Loucy (cell line): ENCODE measurements at regions not wholly inside any gene's neighbourhood (a gene's known extent, or its start where the extent isn't known, plus 50 kb on each side); places are given as distances from the start of the nearest gene placed in this dataset.

ENCODE experiments used
- H2AFZ ChIP-seq: fragments of 200-600 bp; sonication (generic); 2 replicates; pipeline ENCODE4 v1.6.0; 2016; ENCODE audit warnings: antibody characterized with exemption, mild to moderate bottlenecking, low read length, moderate library complexity
- H3F3A ChIP-seq: fragments of 200-600 bp; 2 replicates; pipeline ENCODE4 v1.6.0; 2016; ENCODE audit warnings: antibody characterized with exemption, low read depth, mild to moderate bottlenecking
- H3K27me3 ChIP-seq: fragments of 200-600 bp; sonication (generic); 2 replicates; pipeline ENCODE4 v1.6.1; 2014; ENCODE audit warnings: low read length, mild to moderate bottlenecking; ENCODE audit not compliant: insufficient read depth, poor library complexity, severe bottlenecking
- H3K36me3 ChIP-seq: fragments of 200-600 bp; sonication (generic); 2 replicates; pipeline ENCODE4 v1.6.1; 2016; ENCODE audit warnings: low read length; ENCODE audit not compliant: insufficient read depth
- H3K4me1 ChIP-seq: fragments of 200-600 bp; sonication (generic); 2 replicates; pipeline ENCODE4 v1.5.1; 2014; ENCODE audit warnings: low read length, mild to moderate bottlenecking; ENCODE audit not compliant: insufficient read depth, poor library complexity, severe bottlenecking
- H3K4me2 ChIP-seq: fragments of 200-600 bp; sonication (generic); 2 replicates; pipeline ENCODE4 v1.6.0; 2014; ENCODE audit warnings: antibody characterized with exemption, low read length, low read depth, mild to moderate bottlenecking; ENCODE audit not compliant: poor library complexity, severe bottlenecking
- H3K4me3 ChIP-seq: fragments of 200-600 bp; sonication (generic); 2 replicates; pipeline ENCODE4 v1.5.1; 2014; ENCODE audit warnings: low read length, mild to moderate bottlenecking, mixed read lengths; ENCODE audit not compliant: poor library complexity, severe bottlenecking
- H3K79me2 ChIP-seq: fragments of 200-600 bp; sonication (generic); 2 replicates; pipeline ENCODE4 v1.6.1; 2014; ENCODE audit warnings: low read length; ENCODE audit not compliant: insufficient read depth
- H3K9ac ChIP-seq: fragments of 200-600 bp; sonication (generic); 2 replicates; pipeline ENCODE4 v1.6.0; 2014; ENCODE audit warnings: mild to moderate bottlenecking, low read depth, low read length, moderate library complexity; ENCODE audit not compliant: poor library complexity, severe bottlenecking
- H3K9me2 ChIP-seq: fragments of 200-600 bp; sonication (generic); replicated peaks from 2 replicates; pipeline ENCODE4 v1.6.1; 2016; ENCODE audit warnings: low read depth, low read length, mixed read lengths
- H3K9me3 ChIP-seq: fragments of 200-600 bp; sonication (generic); 2 replicates; pipeline ENCODE4 v1.6.1; 2014; ENCODE audit warnings: mild to moderate bottlenecking, antibody characterized with exemption, low read length, low read depth; ENCODE audit not compliant: insufficient read depth
- H4K20me1 ChIP-seq: fragments of 200-600 bp; sonication (generic); 2 replicates; pipeline ENCODE4 v1.6.0; 2014; ENCODE audit warnings: antibody characterized with exemption, low read length, mild to moderate bottlenecking; ENCODE audit not compliant: insufficient read depth, poor library complexity, severe bottlenecking
- EZH2phosphoT487 ChIP-seq: fragments of 200-600 bp; IDR thresholded peaks from 2 replicates; pipeline ENCODE4 v1.6.1; 2018; ENCODE audit warnings: antibody characterized with exemption, mild to moderate bottlenecking, moderate library complexity, borderline replicate concordance
- TF ChIP-seq, protein P1 (sequence below): fragments of 200-600 bp; sonication (generic); conservative IDR thresholded peaks from 2 replicates; pipeline ENCODE4 v1.5.1; 2014; ENCODE audit warnings: mild to moderate bottlenecking, antibody characterized with exemption, low read length

DNA sequence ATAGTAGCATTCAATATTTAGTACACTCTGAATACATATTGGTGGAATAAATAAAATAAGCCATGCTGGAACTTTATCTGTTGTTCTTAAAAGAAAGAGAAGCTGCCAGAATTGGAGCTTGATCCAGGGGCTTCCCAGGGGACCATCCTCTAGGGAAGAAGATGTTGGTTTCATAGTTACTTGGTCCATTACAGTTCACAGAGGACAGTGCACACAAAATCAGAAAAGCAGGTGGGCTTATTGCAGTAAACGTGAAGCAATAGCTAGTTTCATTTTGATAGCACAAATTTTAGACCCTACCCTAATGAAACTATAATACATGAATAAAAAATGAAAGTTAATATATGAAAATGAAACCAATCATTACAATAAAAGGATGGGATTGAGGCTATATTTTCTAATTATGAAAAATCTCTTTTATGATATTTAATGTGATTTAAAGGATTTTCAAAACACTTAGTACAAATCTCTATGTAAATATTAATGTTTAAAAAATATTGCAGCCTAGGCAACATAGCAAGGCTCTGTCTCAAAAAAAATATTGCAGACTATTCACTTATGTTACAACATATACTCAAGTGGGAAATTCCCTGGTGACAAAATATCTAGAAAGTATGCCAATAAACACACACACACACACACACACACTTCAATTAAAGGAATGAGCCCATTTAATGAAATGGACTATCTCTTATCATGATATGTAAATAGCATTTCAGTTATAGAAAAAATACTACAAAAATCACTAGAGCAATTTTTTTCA, 227.0 kb upstream of the MARCKS start:
- Histone ChIP-seq H3K4me1 (peaks cover 10% of the 10 kb centered on the region), H2AFZ (peak overlapping the region; percentile 39; the same call in 1 of the 2 replicates), H3K4me2 (no peak overlapping the region), H3F3A (no peaks in the 10 kb centered on the region), H3K9me2 (no peaks in the 10 kb centered on the region), H3K27me3 (no peaks in the 10 kb centered on the region), H3K9me3 (no peaks in the 10 kb centered on the region), H3K4me3 (no peak overlapping the region), H3K9ac (no peak overlapping the region), H3K79me2 (no peaks in the 10 kb centered on the region), H4K20me1 (no peaks in the 10 kb centered on the region), H3K36me3 (no peaks in the 10 kb centered on the region)
- TF ChIP-seq, protein P1, sequence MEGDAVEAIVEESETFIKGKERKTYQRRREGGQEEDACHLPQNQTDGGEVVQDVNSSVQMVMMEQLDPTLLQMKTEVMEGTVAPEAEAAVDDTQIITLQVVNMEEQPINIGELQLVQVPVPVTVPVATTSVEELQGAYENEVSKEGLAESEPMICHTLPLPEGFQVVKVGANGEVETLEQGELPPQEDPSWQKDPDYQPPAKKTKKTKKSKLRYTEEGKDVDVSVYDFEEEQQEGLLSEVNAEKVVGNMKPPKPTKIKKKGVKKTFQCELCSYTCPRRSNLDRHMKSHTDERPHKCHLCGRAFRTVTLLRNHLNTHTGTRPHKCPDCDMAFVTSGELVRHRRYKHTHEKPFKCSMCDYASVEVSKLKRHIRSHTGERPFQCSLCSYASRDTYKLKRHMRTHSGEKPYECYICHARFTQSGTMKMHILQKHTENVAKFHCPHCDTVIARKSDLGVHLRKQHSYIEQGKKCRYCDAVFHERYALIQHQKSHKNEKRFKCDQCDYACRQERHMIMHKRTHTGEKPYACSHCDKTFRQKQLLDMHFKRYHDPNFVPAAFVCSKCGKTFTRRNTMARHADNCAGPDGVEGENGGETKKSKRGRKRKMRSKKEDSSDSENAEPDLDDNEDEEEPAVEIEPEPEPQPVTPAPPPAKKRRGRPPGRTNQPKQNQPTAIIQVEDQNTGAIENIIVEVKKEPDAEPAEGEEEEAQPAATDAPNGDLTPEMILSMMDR = no peak
- no peak for TF ChIP-seq EZH2phosphoT487

DNA sequence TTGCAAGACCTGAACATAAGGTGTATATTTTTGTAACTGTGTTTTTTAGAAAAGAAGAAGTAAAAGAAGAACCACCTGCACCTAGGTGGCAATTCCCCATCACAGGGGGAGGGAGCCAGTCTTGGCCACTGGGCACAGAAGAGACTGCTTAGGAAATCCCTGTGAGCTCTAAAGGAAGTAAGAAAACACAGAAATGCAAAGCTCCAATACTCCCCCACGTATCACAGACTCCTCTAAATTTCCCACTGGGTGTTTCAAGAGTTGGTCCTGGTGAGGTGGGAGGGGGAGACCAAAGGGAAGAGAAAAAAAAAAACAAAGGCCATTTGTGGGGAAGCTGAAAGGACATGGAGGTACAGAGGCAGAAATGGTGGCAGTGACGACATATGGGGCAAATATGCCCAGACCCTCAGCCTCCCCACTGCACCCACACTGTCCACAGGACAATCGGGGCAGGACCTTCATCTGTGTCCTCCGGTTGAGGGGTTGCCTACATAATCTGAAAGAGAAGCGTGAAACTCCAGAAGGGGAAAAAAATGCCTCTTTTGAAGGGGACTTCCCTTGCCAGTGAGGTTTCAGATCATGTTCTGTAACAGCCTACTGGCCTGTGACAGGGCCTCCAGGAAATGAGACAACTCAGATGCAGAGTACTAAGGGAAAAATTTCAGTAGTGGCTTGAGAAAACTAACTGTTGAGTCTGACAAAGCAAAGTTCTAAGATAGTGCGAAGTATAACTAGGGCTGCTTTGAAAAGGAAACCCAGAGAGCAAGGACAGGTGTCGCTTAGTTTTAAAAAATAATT, 226.2 kb upstream of the MARCKS start:
- no peaks in the 10 kb centered on the region for H3K27me3 ChIP-seq
- no peak overlapping the region for H3K4me3 ChIP-seq
- H3F3A ChIP-seq = no peaks in the 10 kb centered on the region
- H3K36me3 ChIP-seq = no peaks in the 10 kb centered on the region
- peak overlapping the region; percentile 54 for H3K4me2 ChIP-seq
- no peaks in the 10 kb centered on the region for H3K79me2 ChIP-seq
- peak overlapping the region; percentile 39 for H2AFZ ChIP-seq
- TF ChIP-seq EZH2phosphoT487 = no peak
- TF ChIP-seq, protein P1 = no peak
- peaks cover 10% of the 10 kb centered on the region for H3K4me1 ChIP-seq
- H3K9me3 ChIP-seq = no peaks in the 10 kb centered on the region
- H4K20me1 ChIP-seq = no peaks in the 10 kb centered on the region
- no peaks in the 10 kb centered on the region for H3K9me2 ChIP-seq
- no peak overlapping the region for H3K9ac ChIP-seq

DNA sequence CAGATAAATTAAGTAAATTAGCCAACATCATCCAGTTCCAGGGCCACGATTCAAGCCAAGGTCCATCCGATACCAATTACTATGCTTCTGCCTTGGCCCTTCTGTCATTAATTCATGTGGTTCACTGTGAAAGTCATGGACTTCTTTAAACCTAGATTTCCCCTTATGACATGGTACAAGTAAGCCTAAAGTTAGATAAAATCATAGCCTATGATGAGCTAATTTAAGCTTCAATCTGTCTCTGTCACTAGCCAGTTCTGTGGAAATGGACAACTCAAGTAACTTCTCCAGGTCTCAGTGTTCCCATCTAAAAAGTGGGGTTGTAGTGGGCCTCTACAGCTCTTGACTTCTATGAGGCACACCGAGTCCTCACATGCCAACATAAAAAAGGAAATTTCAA, 225.5 kb upstream of the MARCKS start:
- H4K20me1 ChIP-seq = no peaks in the 10 kb centered on the region
- H3K4me2 ChIP-seq = peak overlapping the region; percentile 54
- H3K9me3 ChIP-seq = no peaks in the 10 kb centered on the region
- no peak overlapping the region for H3K4me3 ChIP-seq
- H3K9me2 ChIP-seq = no peaks in the 10 kb centered on the region
- H3K4me1 ChIP-seq = peaks cover 10% of the 10 kb centered on the region
- no peaks in the 10 kb centered on the region for H3K36me3 ChIP-seq
- TF ChIP-seq EZH2phosphoT487 = no peak
- TF ChIP-seq, protein P1 = no peak
- no peak overlapping the region for H2AFZ ChIP-seq
- H3K9ac ChIP-seq = no peak overlapping the region
- H3K79me2 ChIP-seq = no peaks in the 10 kb centered on the region
- H3K27me3 ChIP-seq = no peaks in the 10 kb centered on the region
- no peaks in the 10 kb centered on the region for H3F3A ChIP-seq
